ENCODE measurements at regions not wholly inside any gene's neighbourhood (a gene's known extent, or its start where the extent isn't known, plus 50 kb on each side); places are given as distances from the start of the nearest gene placed in this dataset.

GRCh38 chr6:150659046-150659763 is 59.5 kb downstream of the PLEKHG1 start:
- no peak for FAIRE-seq
- POLR2A ChIA-PET, result no interaction called here
- RAD21 ChIA-PET (ENCODE audit: unreplicated experiment), result no interaction called here
- H3K4me2 ChIP-seq (ENCODE audit: control insufficient read depth, insufficient read depth), result no peak overlapping the region
- in situ Hi-C loops (cut with MboI), result no loop called here
- H3K27ac ChIP-seq (ENCODE audit: control insufficient read depth, insufficient read depth), result no peak overlapping the region
- no peak overlapping the region for H2AFZ ChIP-seq (ENCODE audit: control insufficient read depth, low read depth, low read length)
- no peaks in the 10 kb centered on the region for H4K20me1 ChIP-seq (ENCODE audit: control insufficient read depth, insufficient read depth)
- DNase-seq (ENCODE audit: low read depth, low spot score), result no peak
- no peak for ATAC-seq
- intact Hi-C loops (cut with micrococcal nuclease; ENCODE audit: unreplicated experiment), result no loop called here
- SMC1A ChIA-PET (ENCODE audit: uncharacterized antibody, unreplicated experiment), result interaction anchor here (1.0 to 2.0 kb wide), 4 partner anchors 8 to 48 kb away, joined by 3 to 6 read pairs (median 4); no protein-coding TSS in a partner anchor
- H3K79me2 ChIP-seq (ENCODE audit: control insufficient read depth, insufficient read depth, low read length), result no peaks in the 10 kb centered on the region
- no peaks in the 10 kb centered on the region for H3K9me3 ChIP-seq (replicated peaks; ENCODE audit: control insufficient read depth, insufficient read depth, low read length)
- H3K27me3 ChIP-seq (replicated peaks in 1 of 2; ENCODE audit: control insufficient read depth in 2 of 2, insufficient read depth in 2 of 2, low read length in 1 of 2), result no peaks in the 10 kb centered on the region
- WGBS (ENCODE audit: insufficient coverage, insufficient replicate concordance, low lambda C conversion rate, missing lambda C conversion rate), result 62% methylated on average over 6 of the region's 6 CpGs
- H3K9ac ChIP-seq (ENCODE audit: control insufficient read depth, insufficient read depth, low read length), result no peak overlapping the region
- CTCF ChIA-PET, result interaction anchor here (0.8 to 1.0 kb wide), 3 partner anchors 10 to 241 kb away, joined by 3 read pairs; no protein-coding TSS in a partner anchor
- no TSS peak for BruUV-seq (replicated peaks)
- no peaks in the 10 kb centered on the region for H3K36me3 ChIP-seq (ENCODE audit: control insufficient read depth in 2 of 2, insufficient read depth in 2 of 2, low read length in 1 of 2)
- H3K4me1 ChIP-seq (ENCODE audit: control insufficient read depth, insufficient read depth, low read length), result no peaks in the 10 kb centered on the region
- H3K4me3 ChIP-seq, result no peak overlapping the region
- TF ChIP-seq SP1 (IDR thresholded peaks at IDR 0.05; ENCODE audit: low read depth, low read length) (no peak), E2F8 (IDR thresholded peaks at IDR 0.05; ENCODE audit: low read depth, partially characterized antibody) (no peak), RELB (IDR thresholded peaks at IDR 0.05; ENCODE audit: low read depth) (no peak), POLR2AphosphoS5 (IDR thresholded peaks at IDR 0.05; ENCODE audit: low read length) (no peak), ATF3 (IDR thresholded peaks at IDR 0.05; ENCODE audit: borderline replicate concordance, extremely low read depth, low read depth, low read length) (no peak), CUX1 (IDR thresholded peaks at IDR 0.05; ENCODE audit: insufficient replicate concordance, low read depth, low read length) (no peak), ELK1 (IDR thresholded peaks at IDR 0.05; ENCODE audit: low read depth, low read length) (no peak), RUNX3 (IDR thresholded peaks at IDR 0.05; ENCODE audit: low read length) (no peak), SIN3A (IDR thresholded peaks at IDR 0.05; ENCODE audit: low read depth, low read length) (no peak), TBL1XR1 (IDR thresholded peaks at IDR 0.05; ENCODE audit: low read depth, low read length) (no peak), JUNB (IDR thresholded peaks at IDR 0.05) (no peak)

All from GM12878 (cell line).